COLO668 (cell line): ENCODE measurements at regions not wholly inside any gene's neighbourhood (a gene's known extent, or its start where the extent isn't known, plus 50 kb on each side); places are given as distances from the start of the nearest gene placed in this dataset.
"Not testable (repeated sequence)": the region's sequence is repeated elsewhere in the genome, so short reads cannot be mapped to it uniquely, and the experiment has no call there.

Source experiments
- DNase-seq: peaks from one replicate; lab custom pipeline; 2025; ENCODE audit not compliant: unreplicated experiment; lab: John Stamatoyannopoulos, UW

DNA sequence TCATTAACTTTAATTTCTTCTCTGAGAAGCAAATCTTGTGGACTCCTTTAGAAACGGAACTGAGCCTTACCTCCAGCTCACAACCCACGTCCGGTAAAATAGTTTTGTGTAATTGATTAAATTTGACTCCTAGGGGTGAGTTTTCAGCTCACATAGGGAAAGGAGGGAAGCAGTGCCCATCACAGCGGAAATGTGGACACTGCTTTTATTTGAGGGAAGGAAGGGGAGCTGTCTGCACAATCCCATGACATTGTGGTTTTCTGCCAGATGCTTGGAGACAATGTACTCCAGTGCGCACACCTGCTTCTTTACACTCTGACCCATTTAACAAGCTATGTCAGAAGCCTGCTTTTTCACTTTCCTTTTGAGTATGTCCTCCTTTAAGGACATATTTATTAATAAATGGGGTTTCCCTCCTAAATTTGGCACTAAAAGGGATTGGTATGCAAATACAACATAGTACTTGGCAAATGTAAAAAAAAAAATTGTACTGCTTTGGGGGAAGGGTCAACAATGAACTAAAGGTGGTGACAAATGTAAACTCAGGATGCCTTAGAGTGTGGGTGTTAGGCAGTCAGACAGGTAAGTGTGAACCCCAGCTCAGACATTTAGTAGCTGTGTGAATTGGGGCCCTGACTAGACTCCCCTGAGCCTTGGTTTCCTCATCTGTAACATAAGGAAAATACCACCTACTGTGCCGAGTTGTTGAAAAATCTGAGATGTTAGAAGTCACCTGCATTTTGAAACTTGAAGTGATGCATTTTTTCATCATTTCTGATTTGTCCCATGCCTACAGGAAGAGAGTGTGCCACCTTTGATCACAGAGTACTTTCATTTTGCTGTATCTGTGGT, 90.2 kb upstream of the KLF6 start:
- peak; percentile 49 for DNase-seq

DNA sequence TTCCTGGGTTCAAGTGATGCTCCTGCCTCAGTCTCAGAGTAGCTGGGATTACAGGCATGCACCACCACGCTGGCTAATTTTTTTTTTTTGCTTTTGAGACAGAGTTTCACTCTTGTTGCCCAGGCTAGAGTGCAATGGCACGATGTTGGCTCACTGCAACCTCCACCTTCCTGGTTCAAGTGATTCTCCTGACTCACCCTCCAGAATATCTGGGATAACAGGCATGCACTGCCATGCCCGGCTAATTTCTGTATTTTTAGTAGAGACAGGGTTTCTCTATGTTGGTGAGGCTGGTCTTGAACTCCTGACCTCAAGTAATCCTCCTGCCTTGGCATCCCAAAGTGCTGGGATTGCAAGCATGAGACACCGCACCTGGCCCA, 89.6 kb upstream of the KLF6 start:
- DNase-seq, result not testable (repeated sequence)

DNA sequence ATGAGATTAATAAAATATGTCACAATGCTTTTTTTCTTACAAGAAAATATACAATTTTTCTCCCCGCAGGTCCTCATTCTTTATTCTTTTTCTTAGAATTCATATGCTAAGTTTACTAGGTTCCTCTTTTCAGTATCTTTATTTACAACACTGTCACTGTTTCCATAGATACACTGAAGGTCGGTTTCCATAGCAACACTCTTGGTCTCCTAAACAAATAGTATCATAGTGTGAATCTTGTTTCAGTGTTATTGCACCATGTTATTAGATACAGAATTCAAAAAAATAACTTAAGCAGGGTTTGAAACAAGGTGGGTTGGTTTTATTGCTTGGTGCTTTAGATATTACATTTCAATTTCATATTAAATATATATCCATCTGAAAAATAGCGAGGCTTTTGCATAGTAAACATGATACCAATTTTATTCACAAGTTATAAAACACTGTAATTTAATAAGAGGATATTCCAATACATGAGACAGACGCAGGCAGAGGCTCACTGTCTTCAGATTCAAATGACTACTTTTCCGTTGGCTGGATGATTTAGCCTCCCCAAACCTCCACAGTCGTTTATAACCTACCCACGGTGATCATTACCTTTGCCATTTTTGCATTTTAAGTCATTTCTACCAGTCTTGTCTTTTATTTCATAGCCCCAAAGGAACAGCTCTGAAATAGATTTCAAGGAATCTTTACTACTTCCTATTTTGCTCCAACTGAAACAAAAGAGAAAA, 88.9 kb upstream of the KLF6 start:
- no peak for DNase-seq

DNA sequence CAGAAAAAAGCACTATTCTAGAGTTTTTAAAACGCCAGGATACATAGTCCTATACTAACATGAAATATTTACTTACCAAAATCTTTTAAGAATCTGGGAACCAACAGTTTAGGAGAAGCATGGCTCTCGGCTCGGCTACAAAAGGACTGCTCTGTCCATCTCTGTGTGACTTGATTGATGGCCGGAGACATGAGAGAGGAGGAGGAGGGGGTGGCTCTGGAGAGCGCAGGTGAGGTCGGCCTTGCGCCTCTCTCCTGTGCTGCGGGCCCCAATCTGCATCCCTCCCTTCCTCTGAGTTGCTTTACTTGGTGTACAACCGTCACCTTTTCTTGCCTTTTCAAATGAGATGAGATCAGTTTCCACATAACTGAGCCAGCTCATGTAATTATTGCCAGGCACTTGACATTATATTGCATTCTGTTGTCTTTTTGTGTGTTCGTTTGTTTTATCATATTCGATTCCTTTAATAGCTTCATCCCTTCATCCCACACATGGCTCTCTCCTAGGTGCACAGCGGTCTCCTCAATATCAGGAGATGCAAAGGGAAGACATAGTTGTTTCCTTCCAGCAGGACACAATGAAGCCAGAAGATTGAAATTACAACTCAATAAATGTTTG, 87.8 kb upstream of the KLF6 start:
- DNase-seq, result no peak

DNA sequence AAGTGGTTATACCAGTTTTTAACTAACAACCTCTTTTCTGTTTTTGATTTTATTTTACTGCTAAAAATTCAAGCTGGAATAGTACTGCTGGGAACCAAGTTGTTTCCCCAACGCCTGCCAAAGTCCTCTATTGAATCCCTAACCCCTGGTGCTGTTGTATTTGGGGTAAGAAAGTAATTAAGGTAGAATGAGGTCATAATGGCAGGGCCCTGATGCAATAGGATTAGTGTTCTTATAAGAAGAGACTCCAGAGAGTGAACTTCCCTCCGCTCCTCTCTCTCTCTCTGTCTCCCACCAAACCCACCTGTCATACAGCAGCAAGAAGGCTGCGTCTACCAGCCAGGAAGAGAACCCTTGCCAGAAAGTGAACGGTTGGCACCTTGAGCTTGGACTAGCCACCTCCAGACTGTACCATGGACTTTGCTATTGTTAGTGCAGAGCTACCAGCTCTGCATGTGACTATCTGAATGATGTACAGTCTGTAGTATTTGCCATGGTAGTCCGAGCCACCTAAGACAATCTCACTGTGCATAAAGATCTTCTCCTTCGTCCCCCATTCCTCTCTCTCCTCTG, 86.5 kb upstream of the KLF6 start:
- DNase-seq, result no peak

DNA sequence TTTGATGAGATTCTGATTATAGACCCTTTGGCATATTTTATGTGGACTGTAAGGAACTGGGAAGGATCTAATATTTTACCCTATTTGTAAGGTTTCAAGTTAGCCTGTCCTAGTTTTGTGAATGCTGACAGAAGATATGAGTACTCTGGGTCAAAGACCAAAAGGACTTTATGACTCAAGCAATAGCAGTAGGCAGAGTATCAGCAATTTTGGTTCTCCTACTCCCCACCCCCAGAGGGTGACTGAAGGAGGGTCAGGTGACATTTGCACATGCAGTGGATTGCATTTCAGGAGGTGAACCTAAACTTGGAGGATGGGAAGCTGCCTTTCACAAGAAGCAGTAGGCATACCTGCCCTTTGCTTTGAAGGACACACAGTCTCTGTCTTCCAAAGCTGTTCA, 84.0 kb upstream of the KLF6 start:
- no peak for DNase-seq

DNA sequence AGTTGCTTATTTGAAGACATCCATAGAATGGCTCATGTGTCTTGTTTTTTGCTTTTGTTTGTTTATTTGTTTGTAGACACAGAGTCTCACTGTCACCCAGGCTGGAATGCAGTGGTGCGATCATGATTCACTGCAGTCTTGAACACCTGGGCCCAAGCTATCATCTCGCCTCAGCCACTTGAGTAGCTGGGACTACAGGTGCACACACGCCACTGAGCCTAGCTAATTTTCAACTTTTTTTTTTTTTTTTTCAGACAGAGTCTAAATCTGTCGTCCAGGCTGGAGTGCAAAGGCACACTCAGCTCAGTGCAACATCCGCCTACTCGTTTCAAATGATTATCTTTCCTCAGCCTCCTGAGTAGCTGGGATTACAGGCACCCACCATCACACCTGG, 83.3 kb upstream of the KLF6 start:
- no peak for DNase-seq

DNA sequence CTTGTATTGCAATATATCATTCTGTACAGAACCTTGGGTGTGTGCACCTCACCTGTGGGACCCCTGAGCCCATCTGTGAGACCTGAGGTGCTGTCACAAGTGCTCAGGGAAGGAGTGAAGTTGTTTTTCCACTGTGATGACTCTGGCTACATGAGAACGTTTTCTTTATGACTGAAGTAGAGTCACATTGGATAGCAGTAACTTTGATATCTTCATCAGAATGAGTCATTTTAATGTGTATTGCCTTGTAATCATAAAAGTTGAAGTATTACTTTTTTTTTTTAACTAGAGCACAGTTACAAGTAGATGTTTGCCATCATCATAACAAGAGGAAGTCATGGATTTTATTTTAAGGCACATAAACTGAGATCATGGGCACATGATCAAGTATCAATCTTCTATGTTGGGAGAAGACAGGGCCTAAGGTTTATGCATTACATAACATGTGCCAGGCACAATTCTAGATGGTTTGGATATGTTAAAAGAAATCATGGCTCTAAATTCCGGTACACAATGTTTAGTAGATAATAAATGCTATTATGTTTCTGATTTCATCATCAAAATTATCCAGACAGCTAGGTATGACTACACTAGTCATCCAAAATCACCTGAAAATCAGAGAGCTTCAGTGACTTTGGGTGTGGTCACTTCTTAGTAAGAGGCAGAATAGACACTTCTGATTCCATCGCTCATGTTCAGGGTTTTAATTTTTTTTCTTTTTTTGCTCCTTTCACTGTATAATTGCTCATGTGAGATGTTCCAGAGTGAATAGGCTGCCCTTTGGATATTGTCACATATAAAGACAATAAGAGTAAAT, 82.7 kb upstream of the KLF6 start:
- DNase-seq, result no peak

DNA sequence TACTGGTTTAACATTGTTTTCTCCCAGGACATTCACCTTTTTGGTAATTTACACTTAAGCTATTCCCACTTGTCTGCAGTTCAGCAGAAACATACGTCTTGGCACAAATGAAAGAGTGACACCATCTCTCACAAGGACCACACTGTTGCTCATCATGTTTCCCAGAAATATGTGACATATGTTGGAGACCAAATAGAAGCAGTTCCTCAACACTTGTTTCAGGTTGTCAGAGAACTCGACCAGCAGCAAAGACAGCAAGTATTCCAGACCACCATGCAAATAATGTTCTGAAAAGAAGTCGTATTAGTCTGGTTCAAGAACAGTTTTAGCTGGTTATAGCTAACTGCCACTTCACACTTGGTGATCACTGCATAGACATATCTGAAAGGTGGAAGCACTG, 81.3 kb upstream of the KLF6 start:
- DNase-seq, result no peak

DNA sequence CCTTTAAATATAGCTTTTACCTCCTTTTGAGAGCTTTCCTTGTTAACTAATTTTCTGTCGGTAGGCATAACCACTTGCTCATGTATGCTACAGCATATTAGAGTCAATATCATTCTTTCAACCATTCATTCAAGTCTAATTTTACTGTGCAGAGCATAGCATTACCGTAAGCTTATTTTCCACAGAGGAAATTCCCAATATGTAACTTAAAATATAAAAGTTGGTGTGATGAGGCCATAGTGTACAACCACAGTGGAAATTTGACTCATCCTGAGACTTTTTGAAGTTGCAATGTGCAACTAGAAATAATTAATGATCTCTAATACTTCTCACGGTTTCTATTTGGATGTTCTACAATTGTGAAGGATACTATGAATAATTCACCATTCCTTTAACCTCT, 80.6 kb upstream of the KLF6 start:
- DNase-seq, result no peak

DNA sequence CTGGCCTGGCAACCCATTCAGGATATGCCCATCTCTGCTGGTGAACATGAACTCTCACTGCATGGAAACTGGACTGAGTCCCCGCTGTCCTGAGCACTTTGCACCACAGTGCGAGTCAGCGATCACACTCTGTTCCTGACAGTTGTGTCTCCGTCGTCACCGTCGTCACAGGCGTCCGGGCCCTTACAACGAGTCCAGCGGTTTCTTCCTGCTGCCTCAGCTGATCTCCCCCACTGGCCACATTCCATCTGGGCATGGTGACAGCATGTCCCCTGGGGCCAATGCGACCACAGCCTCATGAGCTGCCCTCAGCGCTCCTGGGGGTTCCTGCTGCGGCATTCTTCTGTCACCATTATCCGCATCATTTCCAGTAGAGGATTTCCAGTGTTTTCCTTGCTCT, 76.8 kb upstream of the KLF6 start:
- DNase-seq, result no peak

DNA sequence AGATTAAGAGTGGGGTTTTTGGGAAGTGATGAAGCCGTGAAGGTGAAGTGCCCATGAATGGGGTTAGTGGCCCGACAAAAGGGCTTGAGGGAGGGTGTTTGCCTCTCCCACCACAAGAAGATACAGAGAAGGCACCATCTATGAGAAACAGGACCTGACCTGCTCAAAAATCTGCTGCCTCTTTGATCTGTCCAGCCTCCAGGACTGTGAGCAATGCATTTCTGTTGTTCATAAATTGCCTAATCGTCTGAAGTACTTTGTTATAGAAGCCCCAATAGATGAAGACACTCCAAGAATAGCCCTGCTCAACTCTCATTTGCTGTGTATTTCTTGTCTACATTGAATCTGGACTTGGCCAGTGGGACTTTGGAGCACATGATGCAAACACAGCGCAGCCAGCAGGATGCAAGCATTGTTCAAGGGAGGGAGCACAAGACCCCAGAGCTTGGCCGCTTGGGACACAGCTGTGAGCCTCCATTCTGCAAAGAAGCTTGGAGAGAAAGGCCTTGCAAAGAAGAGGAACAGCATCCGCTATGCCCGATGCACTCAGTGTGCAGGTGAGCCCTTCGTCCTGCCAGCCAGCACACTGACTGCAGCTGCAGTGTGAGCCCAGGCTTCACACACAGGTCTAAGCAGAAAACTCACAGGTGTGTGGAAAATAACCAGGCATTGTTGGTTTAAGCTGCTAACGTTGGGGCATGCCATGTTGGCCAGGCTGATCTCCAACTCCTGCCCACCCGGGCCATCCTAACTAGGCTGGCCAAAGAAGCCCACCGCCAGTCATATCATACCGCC, 73.2 kb upstream of the KLF6 start:
- no peak for DNase-seq

DNA sequence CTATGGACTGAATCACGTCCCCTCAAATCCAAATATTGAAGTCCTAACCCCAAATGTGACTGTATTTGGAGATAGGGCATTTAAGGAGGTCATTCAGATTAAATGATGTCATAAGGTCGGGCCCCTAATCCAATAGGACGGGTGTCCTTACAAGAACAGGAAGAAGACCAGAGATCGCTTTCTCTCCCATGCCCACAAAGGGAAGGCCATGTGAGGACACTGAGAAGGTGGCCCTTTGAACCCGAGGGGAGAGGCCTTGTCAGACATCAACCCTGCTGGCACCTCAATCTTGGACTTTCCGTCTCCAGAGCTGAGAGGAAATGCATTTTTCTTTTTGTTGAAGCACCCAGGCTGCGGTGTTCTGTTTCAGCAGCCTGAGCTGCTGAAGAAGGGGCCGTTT, 72.3 kb upstream of the KLF6 start:
- DNase-seq, result no peak

DNA sequence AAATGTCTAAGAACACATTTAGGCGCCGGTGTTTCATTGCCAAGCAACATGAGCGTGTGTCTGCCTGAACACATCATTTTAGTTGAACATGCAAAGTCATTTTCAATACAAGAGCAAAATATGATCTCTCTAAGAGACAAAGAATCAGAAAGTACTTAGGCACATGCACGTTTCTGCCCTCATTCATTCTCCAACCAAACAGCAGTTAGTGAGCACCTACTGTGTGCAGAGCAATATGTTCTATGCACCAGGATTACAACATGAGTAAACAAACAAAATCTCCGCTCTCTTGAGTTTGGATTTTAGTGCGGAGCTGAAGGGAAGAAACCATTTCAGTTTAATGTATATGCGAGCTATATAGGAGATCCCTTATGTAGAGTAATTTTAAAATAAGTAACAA, 71.6 kb upstream of the KLF6 start:
- no peak for DNase-seq

DNA sequence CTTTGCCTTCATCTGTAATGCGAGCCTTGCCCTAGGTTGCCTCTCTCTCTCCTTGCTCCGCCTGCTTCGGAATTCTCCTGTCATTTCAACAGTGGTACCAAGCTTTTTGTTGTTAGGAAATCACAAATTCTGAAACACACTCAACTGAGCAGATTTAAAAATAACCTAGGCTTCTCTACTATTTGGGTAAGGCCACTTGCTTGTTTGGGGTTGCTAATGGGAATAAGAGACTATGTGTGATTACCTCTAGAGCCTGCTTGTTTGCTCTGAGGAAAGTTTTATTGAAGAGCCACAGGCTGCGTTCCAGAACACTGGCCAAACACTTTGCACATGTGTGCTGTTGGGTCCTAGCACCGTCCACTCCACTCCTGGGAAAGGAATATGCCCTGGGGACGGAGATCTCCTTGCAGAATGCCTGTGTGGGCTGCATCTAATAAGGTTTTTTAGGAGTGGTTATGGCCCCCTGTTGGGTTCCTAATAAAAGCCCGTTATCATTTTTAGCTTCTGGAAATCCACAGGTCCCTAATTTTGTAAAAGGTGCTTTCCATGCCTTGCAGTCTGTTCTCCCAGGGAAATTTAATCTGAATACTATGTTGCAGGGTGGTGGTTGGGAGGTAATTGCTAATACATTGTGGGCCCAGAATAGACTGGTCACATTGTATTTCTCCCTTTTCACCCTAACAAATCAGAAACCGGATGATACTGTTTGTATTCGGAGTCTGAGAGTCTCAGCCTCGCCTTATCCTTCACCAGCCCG, 68.7 kb upstream of the KLF6 start:
- DNase-seq, result no peak

DNA sequence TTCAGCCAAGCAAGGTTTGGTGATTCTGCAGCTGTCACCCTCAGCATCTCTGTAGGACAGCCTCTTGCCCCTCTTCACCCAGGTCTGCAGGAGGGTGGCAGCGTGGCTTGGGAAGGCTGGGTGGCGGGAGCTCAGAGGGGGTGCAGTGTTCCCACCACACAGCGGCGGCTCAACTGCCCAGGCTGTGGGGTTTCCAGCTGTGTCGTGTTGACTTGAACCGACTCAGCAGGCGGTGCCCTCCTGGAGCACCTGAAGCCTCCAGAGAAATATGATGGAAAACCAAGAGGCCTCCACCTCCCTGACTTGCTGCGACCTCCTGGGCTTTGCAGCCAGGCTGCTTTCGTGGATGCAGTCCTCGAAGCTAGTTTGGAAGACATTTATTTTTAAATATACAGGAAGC, 68.0 kb upstream of the KLF6 start:
- DNase-seq, result no peak

DNA sequence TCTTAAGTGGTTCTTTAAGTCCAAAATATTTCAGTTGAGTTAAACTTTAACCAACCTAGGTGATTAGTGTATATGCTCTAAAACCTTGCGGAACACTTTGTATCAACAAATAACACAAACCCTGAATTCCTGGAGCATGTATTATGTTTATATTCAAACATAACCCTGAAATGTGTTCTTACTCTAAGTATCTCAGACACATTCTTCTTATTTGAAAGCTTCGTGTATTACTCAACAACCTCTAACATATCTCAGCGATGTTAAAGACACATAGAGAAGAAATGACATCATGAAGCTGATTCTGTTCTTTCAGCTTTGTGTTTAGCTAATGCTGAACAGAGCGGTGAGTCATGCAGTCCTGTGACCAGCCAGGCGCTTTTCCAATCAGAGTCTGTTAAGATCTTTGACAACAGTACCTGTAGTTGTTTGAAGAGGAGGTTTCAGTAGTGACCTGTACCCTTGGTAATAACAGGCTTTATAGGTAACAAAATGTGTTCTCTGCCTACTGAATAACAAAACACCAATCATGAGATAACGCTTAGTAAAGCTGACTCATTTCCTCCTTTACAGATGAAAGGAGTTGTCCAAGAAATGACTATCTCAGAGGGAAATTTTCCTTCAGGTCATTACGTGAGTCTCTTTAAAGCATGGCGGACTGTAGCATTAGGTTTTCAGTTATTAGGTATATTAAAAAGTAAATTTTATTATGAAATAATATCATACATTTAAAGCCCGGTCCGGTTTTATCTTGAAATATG, 67.3 kb upstream of the KLF6 start:
- peak; percentile 56 for DNase-seq

DNA sequence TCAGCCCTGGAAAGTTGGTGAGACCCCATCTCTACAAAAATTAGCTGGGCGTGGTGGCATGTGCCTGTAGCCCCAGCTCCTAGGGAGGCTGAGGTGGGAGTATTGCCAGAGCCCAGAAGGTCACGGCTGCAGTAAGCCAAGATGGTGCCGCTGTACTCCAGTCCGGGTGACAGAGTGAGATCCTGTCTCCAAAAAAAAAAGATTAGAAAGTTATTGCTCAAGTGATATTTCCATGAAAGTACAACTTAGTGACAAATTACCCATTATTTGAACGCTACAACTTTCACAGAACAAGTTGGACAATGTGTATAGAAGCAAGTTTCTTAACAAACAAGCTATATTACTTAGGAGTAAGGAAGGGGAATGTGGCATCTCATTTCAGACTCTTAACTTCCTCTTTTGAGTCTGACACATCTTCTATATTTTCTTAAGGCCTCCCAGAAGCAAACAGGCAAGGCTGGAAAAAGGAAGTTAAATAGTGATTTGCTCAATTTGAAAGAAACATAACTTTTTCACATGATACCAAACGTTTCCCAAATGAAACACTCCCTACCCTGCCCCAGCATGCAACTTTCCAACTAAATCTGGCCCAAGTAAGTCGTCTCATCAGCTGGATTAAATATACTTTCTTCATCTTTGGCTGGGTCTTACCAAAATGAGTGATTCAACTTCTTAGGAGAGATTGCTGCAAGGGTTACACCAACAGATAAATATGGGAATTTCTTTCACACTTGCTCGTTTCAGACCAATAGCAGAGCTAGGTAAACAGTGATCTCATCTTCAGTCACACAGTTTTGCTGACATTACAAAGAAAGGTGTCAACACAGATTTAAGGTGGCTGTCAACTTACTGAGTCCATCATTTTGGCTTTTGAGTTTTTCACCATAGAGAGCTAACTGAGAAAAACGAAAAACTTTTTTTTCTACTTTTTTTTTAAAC, 66.3 kb upstream of the KLF6 start:
- no peak for DNase-seq
